ENCODE measurements at regions not wholly inside any gene's neighbourhood (a gene's known extent, or its start where the extent isn't known, plus 50 kb on each side); places are given as distances from the start of the nearest gene placed in this dataset.
A peak's percentile ranks its signal among the peaks of the same experiment; 100 is the strongest.
"Not testable (repeated sequence)": the region's sequence is repeated elsewhere in the genome, so short reads cannot be mapped to it uniquely, and the experiment has no call there.

GRCh38 chr10:36764823-36765222 lies 360.6 kb upstream of the ANKRD30A start:
- no peak for DNase-seq (ENCODE audit: low read depth)

GRCh38 chr10:36761121-36761520 lies 364.3 kb upstream of the ANKRD30A start:
- no peak for DNase-seq (ENCODE audit: low read depth)

GRCh38 chr10:36759141-36759805 lies 366.1 kb upstream of the ANKRD30A start:
- DNase-seq (ENCODE audit: low read depth), result peak; percentile 89

- DNase-seq (ENCODE audit: low read depth), result no peak
Measured at GRCh38 chr10:36748128-36748871, 377.1 kb upstream of the ANKRD30A start.

GRCh38 chr10:36739884-36740445 lies 385.4 kb upstream of the ANKRD30A start:
- no peak for DNase-seq (ENCODE audit: low read depth)

GRCh38 chr10:36738738-36739431 lies 386.5 kb upstream of the ANKRD30A start:
- DNase-seq (ENCODE audit: low read depth), result no peak

GRCh38 chr10:36736311-36736710 lies 389.1 kb upstream of the ANKRD30A start:
- no peak for DNase-seq (ENCODE audit: low read depth)

- not testable (repeated sequence) for DNase-seq (ENCODE audit: low read depth)
Measured at GRCh38 chr10:36734590-36734989, 390.8 kb upstream of the ANKRD30A start.

GRCh38 chr10:36730316-36730715 lies 395.1 kb upstream of the ANKRD30A start:
- peak; percentile 63 for DNase-seq (ENCODE audit: low read depth)

GRCh38 chr10:36728626-36729025 lies 396.8 kb upstream of the ANKRD30A start:
- no peak for DNase-seq (ENCODE audit: low read depth)

GRCh38 chr10:36725581-36726520 lies 399.5 kb upstream of the ANKRD30A start:
- DNase-seq (ENCODE audit: low read depth), result peak; percentile 93

GRCh38 chr10:36722777-36723176 lies 402.6 kb upstream of the ANKRD30A start:
- no peak for DNase-seq (ENCODE audit: low read depth)

- DNase-seq (ENCODE audit: low read depth), result peak; percentile 45
Measured at GRCh38 chr10:36721871-36722270, 403.5 kb upstream of the ANKRD30A start.

- DNase-seq (ENCODE audit: low read depth), result peak; percentile 18
Measured at GRCh38 chr10:36720895-36721294, 404.5 kb upstream of the ANKRD30A start.

- peak; percentile 29 for DNase-seq (ENCODE audit: low read depth)
Measured at GRCh38 chr10:36717118-36717517, 408.3 kb upstream of the ANKRD30A start.

GRCh38 chr10:36716291-36716690 lies 409.1 kb upstream of the ANKRD30A start:
- no peak for DNase-seq (ENCODE audit: low read depth)

GRCh38 chr10:36712695-36713094 lies 412.7 kb upstream of the ANKRD30A start:
- peak; percentile 14 for DNase-seq (ENCODE audit: low read depth)

GRCh38 chr10:36711361-36711760 lies 414.0 kb upstream of the ANKRD30A start:
- DNase-seq (ENCODE audit: low read depth), result no peak

- DNase-seq (ENCODE audit: low read depth), result no peak
Measured at GRCh38 chr10:36704124-36704523, 421.3 kb upstream of the ANKRD30A start.

GRCh38 chr10:36703179-36703578 lies 422.2 kb upstream of the ANKRD30A start:
- no peak for DNase-seq (ENCODE audit: low read depth)

- no peak for DNase-seq (ENCODE audit: low read depth)
Measured at GRCh38 chr10:36700123-36700522, 425.3 kb upstream of the ANKRD30A start.

- DNase-seq (ENCODE audit: low read depth), result no peak
Measured at GRCh38 chr10:36692759-36693158, 432.6 kb upstream of the ANKRD30A start.
